ENCODE measurements at regions not wholly inside any gene's neighbourhood (a gene's known extent, or its start where the extent isn't known, plus 50 kb on each side); places are given as distances from the start of the nearest gene placed in this dataset.
"Not testable (repeated sequence)": the region's sequence is repeated elsewhere in the genome, so short reads cannot be mapped to it uniquely, and the experiment has no call there.

DNA sequence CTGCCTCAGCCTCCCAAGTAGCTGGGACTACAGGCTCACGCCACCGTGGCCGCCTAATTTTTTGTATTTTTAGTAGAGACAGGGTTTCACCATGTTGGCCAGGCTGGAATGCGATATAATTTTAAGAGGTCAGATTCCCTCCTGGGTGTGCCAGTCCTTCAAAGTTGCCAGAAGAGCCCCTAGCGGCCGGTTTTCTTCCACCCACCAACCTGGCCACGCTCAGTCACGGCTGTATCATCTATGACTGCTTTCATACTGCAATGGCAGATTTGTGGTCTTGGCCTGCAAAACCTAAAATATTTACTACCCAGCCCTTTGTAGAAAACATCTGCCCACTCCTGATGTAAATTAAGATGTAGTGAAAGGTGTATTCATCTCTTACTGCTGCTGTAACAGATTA, 117.5 kb upstream of the BASP1 start:
- Histone ChIP-seq H3K27me3 (no peaks in the 10 kb centered on the region), H3K4me1 (ENCODE audit: low read depth) (no peaks in the 10 kb centered on the region), H3K4me3 (no peak overlapping the region), H3K27ac (no peak overlapping the region), H3K9me3 (ENCODE audit: low read depth) (no peaks in the 10 kb centered on the region), H3K36me3 (no peaks in the 10 kb centered on the region)
- TF ChIP-seq CTCF (IDR thresholded peaks at IDR 0.05; ENCODE audit: low read depth, low read length): no peak
- no peak for DNase-seq (ENCODE audit: low read depth in 1 of 2, low spot score in 1 of 2)

DNA sequence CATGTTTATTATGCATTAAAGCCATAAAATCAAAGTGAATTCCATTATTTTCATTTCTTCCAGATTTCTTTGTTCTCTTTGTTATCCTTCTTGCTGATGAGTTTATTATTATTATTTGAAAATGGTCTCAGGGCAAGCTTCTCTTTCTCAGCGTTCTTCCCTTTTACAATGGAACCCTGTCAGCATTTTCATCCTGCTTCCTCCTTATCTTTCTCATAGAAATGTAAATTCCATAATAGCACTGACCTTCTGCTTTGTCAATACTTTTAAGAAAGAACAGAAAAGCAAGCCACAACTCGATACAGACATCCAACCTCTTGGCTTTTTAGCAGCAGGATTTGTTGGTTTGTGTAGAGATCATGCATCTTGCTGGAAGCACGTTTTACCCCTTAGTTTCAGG, 114.0 kb upstream of the BASP1 start:
- Histone ChIP-seq H3K27ac (no peak overlapping the region), H3K9me3 (ENCODE audit: low read depth) (no peaks in the 10 kb centered on the region), H3K36me3 (no peaks in the 10 kb centered on the region), H3K27me3 (no peaks in the 10 kb centered on the region), H3K4me3 (no peak overlapping the region), H3K4me1 (ENCODE audit: low read depth) (no peaks in the 10 kb centered on the region)
- TF ChIP-seq CTCF (IDR thresholded peaks at IDR 0.05; ENCODE audit: low read depth, low read length): no peak
- DNase-seq (ENCODE audit: low read depth in 1 of 2, low spot score in 1 of 2): no peak

DNA sequence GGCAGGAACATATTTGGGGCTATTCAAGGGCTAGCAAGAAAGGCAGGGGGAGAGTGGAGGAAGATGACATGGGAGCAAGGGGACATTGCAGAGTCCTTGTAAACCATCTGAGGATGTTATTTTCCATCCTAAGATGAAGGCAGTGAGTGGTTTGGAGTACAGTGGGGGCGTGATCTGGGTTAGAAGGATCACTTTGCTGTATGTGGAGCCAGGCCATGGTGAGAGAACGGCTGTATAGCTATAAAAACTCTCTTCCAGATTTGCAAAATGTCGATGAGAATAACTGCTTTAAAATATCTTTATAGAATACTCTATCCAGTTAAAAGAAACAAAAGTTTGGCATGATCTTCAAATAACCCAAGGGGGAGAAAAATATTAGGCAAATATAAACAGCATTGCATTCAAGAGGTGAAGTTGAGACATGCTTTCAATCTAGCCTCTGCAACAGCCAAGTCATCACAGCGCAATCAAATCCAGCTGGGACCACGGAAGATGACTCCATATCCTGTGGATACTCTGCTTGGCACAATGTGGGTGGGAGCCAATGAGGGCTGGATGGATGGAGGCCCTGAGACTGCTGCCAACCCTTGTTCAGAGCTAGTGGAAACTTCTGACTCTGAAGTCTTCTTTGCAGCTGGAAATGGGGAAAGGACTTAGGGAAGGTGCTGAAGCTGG, 111.5 kb upstream of the BASP1 start:
- no peaks in the 10 kb centered on the region for H3K27me3 ChIP-seq
- H3K4me3 ChIP-seq: no peak overlapping the region
- peak in 1 of 2 donors; percentile 78 for DNase-seq (ENCODE audit: low read depth in 1 of 2, low spot score in 1 of 2)
- TF ChIP-seq CTCF (IDR thresholded peaks at IDR 0.05; ENCODE audit: low read depth, low read length): no peak
- no peaks in the 10 kb centered on the region for H3K4me1 ChIP-seq (ENCODE audit: low read depth)
- no peak overlapping the region for H3K27ac ChIP-seq
- H3K9me3 ChIP-seq (ENCODE audit: low read depth): no peaks in the 10 kb centered on the region
- no peaks in the 10 kb centered on the region for H3K36me3 ChIP-seq

GRCh38 chr5:17106521-17106920, 110.9 kb upstream of the BASP1 start:
- no peaks in the 10 kb centered on the region for H3K27me3 ChIP-seq
- no peak for TF ChIP-seq CTCF (IDR thresholded peaks at IDR 0.05; ENCODE audit: low read depth, low read length)
- no peaks in the 10 kb centered on the region for H3K4me1 ChIP-seq (ENCODE audit: low read depth)
- no peak for DNase-seq (ENCODE audit: low read depth in 1 of 2, low spot score in 1 of 2)
- H3K4me3 ChIP-seq: no peak overlapping the region
- no peaks in the 10 kb centered on the region for H3K9me3 ChIP-seq (ENCODE audit: low read depth)
- H3K27ac ChIP-seq: no peak overlapping the region
- no peaks in the 10 kb centered on the region for H3K36me3 ChIP-seq

- not testable (repeated sequence) for H3K36me3 ChIP-seq
Measured at GRCh38 chr5:17112091-17112716, 105.2 kb upstream of the BASP1 start.

GRCh38 chr5:17113174-17113958, 104.1 kb upstream of the BASP1 start:
- H3K27me3 ChIP-seq: no peaks in the 10 kb centered on the region
- no peak overlapping the region for H3K4me3 ChIP-seq
- no peaks in the 10 kb centered on the region for H3K9me3 ChIP-seq (ENCODE audit: low read depth)
- no peaks in the 10 kb centered on the region for H3K4me1 ChIP-seq (ENCODE audit: low read depth)
- H3K36me3 ChIP-seq: no peaks in the 10 kb centered on the region
- DNase-seq (ENCODE audit: low read depth in 1 of 2, low spot score in 1 of 2): peak in 1 of 2 donors; percentile 43
- H3K27ac ChIP-seq: no peak overlapping the region
- TF ChIP-seq CTCF (IDR thresholded peaks at IDR 0.05; ENCODE audit: low read depth, low read length): no peak

More at GRCh38 chr5:17112091-17112716, 105.2 kb upstream of the BASP1 start:
- not testable (repeated sequence) for DNase-seq (ENCODE audit: low read depth in 1 of 2, low spot score in 1 of 2); H3K4me1 ChIP-seq (ENCODE audit: low read depth); H3K4me3 ChIP-seq; H3K27me3 ChIP-seq; H3K27ac ChIP-seq; H3K9me3 ChIP-seq (ENCODE audit: low read depth)

Measured in cardiac muscle cell (in vitro differentiated cells and primary cell).